ENCODE measurements at regions not wholly inside any gene's neighbourhood (a gene's known extent, or its start where the extent isn't known, plus 50 kb on each side); places are given as distances from the start of the nearest gene placed in this dataset.

DNA sequence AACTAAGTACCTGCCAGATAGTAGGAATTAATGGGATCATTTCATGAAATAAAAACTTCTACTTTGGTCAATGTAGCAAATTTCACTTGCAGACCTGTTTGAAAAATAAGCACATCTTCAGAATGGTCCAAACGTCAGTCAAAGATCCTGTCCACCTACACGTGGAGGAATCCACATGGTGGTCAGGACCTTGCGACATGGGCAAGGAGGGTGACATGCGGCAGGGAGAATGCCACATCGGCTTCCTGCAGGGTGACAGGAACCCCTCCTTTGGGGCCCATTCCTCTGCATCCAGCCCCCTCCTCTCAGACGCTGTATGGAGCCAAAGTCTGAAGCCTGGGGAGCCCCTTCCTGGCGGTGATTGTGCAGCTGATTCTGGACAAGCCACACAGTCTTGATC, 95.5 kb upstream of the MGMT start:
- ATAC-seq (no peak), DNase-seq (ENCODE audit: extremely low read depth in 1 of 4, low spot score in 3 of 4) (no peak), FAIRE-seq (no peak)
- TF ChIP-seq MTA3 (IDR thresholded peaks at IDR 0.05; ENCODE audit: borderline replicate concordance) = no peak
- TF ChIP-seq, protein P1, sequence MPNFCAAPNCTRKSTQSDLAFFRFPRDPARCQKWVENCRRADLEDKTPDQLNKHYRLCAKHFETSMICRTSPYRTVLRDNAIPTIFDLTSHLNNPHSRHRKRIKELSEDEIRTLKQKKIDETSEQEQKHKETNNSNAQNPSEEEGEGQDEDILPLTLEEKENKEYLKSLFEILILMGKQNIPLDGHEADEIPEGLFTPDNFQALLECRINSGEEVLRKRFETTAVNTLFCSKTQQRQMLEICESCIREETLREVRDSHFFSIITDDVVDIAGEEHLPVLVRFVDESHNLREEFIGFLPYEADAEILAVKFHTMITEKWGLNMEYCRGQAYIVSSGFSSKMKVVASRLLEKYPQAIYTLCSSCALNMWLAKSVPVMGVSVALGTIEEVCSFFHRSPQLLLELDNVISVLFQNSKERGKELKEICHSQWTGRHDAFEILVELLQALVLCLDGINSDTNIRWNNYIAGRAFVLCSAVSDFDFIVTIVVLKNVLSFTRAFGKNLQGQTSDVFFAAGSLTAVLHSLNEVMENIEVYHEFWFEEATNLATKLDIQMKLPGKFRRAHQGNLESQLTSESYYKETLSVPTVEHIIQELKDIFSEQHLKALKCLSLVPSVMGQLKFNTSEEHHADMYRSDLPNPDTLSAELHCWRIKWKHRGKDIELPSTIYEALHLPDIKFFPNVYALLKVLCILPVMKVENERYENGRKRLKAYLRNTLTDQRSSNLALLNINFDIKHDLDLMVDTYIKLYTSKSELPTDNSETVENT (CRISPR knock-in tag; IDR thresholded peaks at IDR 0.05) = no peak
- in situ Hi-C loops (cut with MboI) (no loop called here), intact Hi-C loops (cut with micrococcal nuclease) (no loop called here)
- no peak overlapping the region for H3K9ac ChIP-seq (ENCODE audit: insufficient read depth in 1 of 2, low read depth in 2 of 2, low read length in 2 of 2)
- H3K4me2 ChIP-seq (ENCODE audit: insufficient read depth, low read length) = no peak overlapping the region
- ChIA-PET CTCF (ENCODE audit: low intra/inter-chr PET ratio) (no interaction called here), POLR2A (no interaction called here)
- 0% methylated on average over 7 of the region's 7 CpGs for WGBS (ENCODE audit: insufficient coverage, low coverage, missing lambda C conversion rate)
- H3K79me2 ChIP-seq (ENCODE audit: control insufficient read depth, insufficient read depth, low read length) = no peaks in the 10 kb centered on the region
- no peaks in the 10 kb centered on the region for H3K4me1 ChIP-seq (replicated peaks in 1 of 2; ENCODE audit: control insufficient read depth in 2 of 2, insufficient read depth in 2 of 2, low read length in 2 of 2)
- H3K27ac ChIP-seq (ENCODE audit: extremely low read depth, low read depth, low read length) = no peak overlapping the region
- no peaks in the 10 kb centered on the region for H3K9me1 ChIP-seq (ENCODE audit: control insufficient read depth, insufficient read depth, low read length)
- no peak overlapping the region for H3K4me3 ChIP-seq
- no peaks in the 10 kb centered on the region for H4K20me1 ChIP-seq (replicated peaks; ENCODE audit: control insufficient read depth, insufficient read depth, low read length)
- no peaks in the 10 kb centered on the region for H3K36me3 ChIP-seq (ENCODE audit: control insufficient read depth, insufficient read depth, low read length)
- no peaks in the 10 kb centered on the region for H3K9me3 ChIP-seq (replicated peaks; ENCODE audit: control insufficient read depth, insufficient read depth, low read depth, low read length)
- no peak overlapping the region for H2AFZ ChIP-seq (ENCODE audit: low read depth, low read length)
- H3K27me3 ChIP-seq (ENCODE audit: control insufficient read depth in 2 of 2, insufficient read depth in 2 of 2, low read length in 2 of 2) = peaks cover 0 to 24% of the 10 kb centered on the region in 2 experiments; a peak in 3 of 5 replicates
- no TSS peak for BruUV-seq (replicated peaks)

DNA sequence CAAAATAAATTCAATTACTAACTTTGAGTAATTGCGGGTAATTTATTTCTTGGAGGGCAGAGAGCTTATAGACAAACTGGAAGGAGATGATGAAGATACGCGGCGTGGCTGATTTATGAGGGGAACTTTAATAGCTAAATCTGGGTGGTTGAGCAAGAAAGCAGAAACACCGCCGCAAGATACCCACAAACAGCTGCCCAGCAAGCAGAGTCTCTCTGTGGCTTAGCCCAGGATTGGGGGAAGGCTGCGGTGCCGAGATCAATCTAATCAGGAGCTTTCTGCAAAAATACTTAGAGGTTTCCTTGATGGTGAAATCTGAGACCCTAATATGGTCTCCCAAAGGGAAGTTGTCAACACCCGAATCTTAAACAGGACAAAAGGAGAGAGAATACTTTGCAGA, 94.9 kb upstream of the MGMT start:
- FAIRE-seq = no peak
- H3K36me3 ChIP-seq (ENCODE audit: control insufficient read depth, insufficient read depth, low read length) = no peaks in the 10 kb centered on the region

More for the DNA sequence above, 94.9 kb upstream of the MGMT start:
- no peak for ATAC-seq
- Histone ChIP-seq H3K4me1 (replicated peaks in 1 of 2; ENCODE audit: control insufficient read depth in 2 of 2, insufficient read depth in 2 of 2, low read length in 2 of 2) (no peaks in the 10 kb centered on the region), H3K9me1 (ENCODE audit: control insufficient read depth, insufficient read depth, low read length) (no peaks in the 10 kb centered on the region), H3K27ac (ENCODE audit: extremely low read depth, low read depth, low read length) (no peak overlapping the region), H2AFZ (ENCODE audit: low read depth, low read length) (no peak overlapping the region), H3K9ac (ENCODE audit: insufficient read depth in 1 of 2, low read depth in 2 of 2, low read length in 2 of 2) (no peak overlapping the region), H3K27me3 (ENCODE audit: control insufficient read depth in 2 of 2, insufficient read depth in 2 of 2, low read length in 2 of 2) (peaks cover 0 to 24% of the 10 kb centered on the region in 2 experiments; a peak in 3 of 5 replicates), H3K9me3 (replicated peaks; ENCODE audit: control insufficient read depth, insufficient read depth, low read depth, low read length) (no peaks in the 10 kb centered on the region), H4K20me1 (replicated peaks; ENCODE audit: control insufficient read depth, insufficient read depth, low read length) (no peaks in the 10 kb centered on the region), H3K4me2 (ENCODE audit: insufficient read depth, low read length) (no peak overlapping the region), H3K4me3 (no peak overlapping the region), H3K79me2 (ENCODE audit: control insufficient read depth, insufficient read depth, low read length) (no peaks in the 10 kb centered on the region)
- 0% methylated on average over 9 of the region's 9 CpGs for WGBS (ENCODE audit: insufficient coverage, low coverage, missing lambda C conversion rate)
- intact Hi-C loops (cut with micrococcal nuclease) (no loop called here), in situ Hi-C loops (cut with MboI) (no loop called here)
- DNase-seq (ENCODE audit: extremely low read depth in 1 of 4, low spot score in 3 of 4) = no peak
- ChIA-PET CTCF (ENCODE audit: low intra/inter-chr PET ratio) (no interaction called here), POLR2A (no interaction called here)
- BruUV-seq (replicated peaks) = no TSS peak
- no peak for TF ChIP-seq PML (IDR thresholded peaks at IDR 0.05; ENCODE audit: low read length)
- no peak for TF ChIP-seq ZNF174 (CRISPR knock-in tag; IDR thresholded peaks at IDR 0.05)
- TF ChIP-seq MAFK (IDR thresholded peaks at IDR 0.05; ENCODE audit: low read length) = no peak
- TF ChIP-seq CCAR2 (IDR thresholded peaks at IDR 0.05; ENCODE audit: low read depth, low read length) = no peak
- TF ChIP-seq ARID1B (IDR thresholded peaks at IDR 0.05) = no peak
- no peak for TF ChIP-seq ZBTB17 (CRISPR knock-in tag; IDR thresholded peaks at IDR 0.05)

All from K562 (cell line).